H54 (cell line): ENCODE measurements at regions not wholly inside any gene's neighbourhood (a gene's known extent, or its start where the extent isn't known, plus 50 kb on each side); places are given as distances from the start of the nearest gene placed in this dataset.

ENCODE experiments used
- DNase-seq: peaks from one replicate; pipeline ENCODE4 v3.0.0; 2011; ENCODE audit warnings: low spot score, mixed read lengths; ENCODE audit not compliant: insufficient read length
- FAIRE-seq: peaks from 3 replicates; lab custom pipeline; 2011; peaks lifted over from hg19 to GRCh38; lab: Jason Lieb, UNC
- POLR2A ChIP-seq: IDR thresholded peaks from 2 replicates; pipeline ENCODE4 v1.6.1; 2011; ENCODE audit warnings: low read depth, mild to moderate bottlenecking, low read length

- no peak for TF ChIP-seq POLR2A
- FAIRE-seq = peak; percentile 43
- no peak for DNase-seq
Observed at GRCh38 chr13:73850104-73850873, 283.9 kb downstream of the KLF12 start.

DNA sequence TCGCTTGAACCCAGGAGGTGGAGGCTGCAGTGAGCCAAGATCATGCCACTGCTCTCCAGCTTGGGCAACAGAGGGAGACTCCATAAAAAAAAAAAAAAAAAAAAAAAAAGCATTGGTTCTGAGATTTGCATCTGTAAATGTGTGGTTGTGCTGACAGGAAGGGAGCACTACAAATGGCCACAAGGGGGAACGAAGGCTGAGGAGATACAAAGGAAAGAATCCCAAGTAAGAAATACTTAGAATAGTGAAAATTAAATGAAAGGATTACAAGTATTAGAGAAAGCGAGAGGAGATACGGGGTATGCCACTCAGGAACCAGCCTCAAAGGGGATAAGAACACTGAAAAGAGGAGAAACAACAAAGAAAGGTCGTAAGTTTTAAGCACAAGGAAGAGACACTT lies 284.9 kb downstream of the KLF12 start:
- FAIRE-seq (no peak), DNase-seq (no peak)
- no peak for TF ChIP-seq POLR2A

DNA sequence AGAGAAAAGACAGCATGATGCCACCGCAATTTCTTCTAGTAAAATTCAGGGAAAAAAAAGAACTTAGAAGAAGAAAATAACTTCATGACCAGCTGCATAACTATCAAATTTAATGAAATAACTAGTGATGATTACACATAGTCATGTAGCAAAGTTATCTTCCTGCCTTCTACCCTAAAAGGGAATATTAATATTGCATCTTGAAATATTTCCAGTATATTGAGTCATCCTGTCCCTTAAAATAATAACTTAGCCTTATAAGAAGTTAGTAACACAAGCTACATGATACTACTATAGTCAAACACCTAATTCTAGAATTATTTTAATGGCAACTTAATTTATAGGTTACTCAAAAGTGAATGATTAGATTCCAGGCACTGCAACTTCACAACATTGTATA lies 289.2 kb downstream of the KLF12 start:
- TF ChIP-seq POLR2A = no peak
- DNase-seq (no peak), FAIRE-seq (no peak)

GRCh38 chr13:73842626-73843025 lies 291.6 kb downstream of the KLF12 start:
- FAIRE-seq (no peak), DNase-seq (no peak)
- no peak for TF ChIP-seq POLR2A

DNA sequence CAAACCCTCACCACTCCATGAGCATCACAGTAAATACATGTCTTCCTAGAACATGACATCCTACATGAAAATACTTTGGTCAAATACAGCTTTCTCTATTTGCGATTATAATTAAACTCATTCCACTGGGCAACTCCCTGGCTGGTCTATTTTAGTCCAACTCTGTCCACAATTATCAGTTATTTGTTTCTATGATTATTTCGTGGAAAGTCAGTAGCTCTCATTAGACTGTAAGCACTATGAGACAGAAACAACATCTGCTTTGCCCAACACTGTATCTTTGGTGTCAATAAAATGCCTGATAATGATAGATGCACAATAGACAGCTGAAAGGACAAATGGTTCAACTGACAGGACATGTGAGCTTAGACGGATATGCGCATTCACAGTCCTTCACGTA lies 292.0 kb downstream of the KLF12 start:
- no peak for DNase-seq
- no peak for TF ChIP-seq POLR2A
- FAIRE-seq = no peak

- no peak for TF ChIP-seq POLR2A
- no peak for FAIRE-seq
Observed at GRCh38 chr13:73837147-73837546, 297.1 kb downstream of the KLF12 start.

DNA sequence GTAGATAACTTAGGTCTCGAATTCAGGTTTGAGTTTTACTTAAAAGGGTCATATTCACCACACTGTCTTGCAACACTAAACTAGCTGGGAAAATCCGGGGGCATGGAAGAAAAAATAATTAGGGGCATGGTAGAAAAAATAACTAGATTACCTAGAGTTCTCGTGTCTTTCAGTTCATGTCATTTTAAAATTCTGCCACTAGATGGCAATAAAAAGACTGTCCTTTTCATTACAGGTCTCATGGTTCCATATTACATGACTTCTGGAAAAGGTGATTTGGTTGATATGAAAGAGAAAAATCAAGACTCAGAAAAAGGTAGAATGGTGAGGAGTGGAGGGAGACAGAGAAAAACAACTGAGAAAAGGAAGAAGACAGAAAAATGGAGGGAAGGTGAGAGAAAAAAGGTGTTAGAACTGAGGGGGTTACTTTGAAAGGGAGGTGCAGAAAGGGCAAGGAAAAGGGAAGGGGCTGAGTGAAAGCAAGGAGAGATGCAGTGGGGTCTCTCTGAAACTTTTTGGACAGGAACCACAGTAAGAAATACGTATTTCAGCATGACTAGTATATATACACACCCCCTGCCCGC lies 299.0 kb downstream of the KLF12 start:
- peak; percentile 97 for FAIRE-seq
- DNase-seq = peak; percentile 20
- TF ChIP-seq POLR2A = no peak

More at GRCh38 chr13:73837147-73837546, 297.1 kb downstream of the KLF12 start:
- no peak for DNase-seq

DNA sequence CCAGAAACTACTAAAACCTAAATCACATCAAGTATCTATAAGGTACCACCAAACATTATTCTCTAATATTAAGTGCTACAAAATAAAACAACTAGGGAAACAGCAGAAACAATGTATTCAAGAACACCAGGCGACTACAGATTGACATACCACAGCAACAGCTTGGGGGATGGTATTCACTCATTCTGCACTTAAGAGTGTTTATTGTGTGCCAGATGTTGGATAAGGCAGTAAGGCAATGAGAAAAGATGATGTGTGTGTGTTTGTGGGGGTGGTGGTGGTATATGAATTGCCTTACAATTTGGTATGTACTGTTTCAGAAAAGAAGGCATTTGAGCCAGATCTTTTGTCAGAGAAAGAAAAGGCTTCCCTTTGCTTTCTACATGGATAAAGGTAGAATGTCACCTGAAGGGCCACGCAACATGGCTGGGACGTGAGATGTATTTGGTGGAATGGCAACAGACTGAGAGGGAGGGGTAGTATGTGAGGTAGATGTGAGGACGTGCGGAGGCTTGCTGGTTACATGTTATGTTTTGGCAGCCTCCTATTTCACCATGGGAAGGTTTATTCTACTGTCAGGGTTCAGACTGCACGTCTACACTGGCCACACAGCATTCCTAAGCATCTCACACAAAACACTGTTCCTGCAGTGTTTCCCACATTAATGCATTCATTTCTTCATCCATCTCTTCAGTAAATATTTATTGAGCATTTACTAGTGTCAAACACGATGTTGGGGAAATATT lies 300.7 kb downstream of the KLF12 start:
- no peak for TF ChIP-seq POLR2A
- DNase-seq = no peak
- no peak for FAIRE-seq

- FAIRE-seq (no peak), DNase-seq (no peak)
- TF ChIP-seq POLR2A = no peak
Observed at GRCh38 chr13:73832825-73833224, 301.4 kb downstream of the KLF12 start.

DNA sequence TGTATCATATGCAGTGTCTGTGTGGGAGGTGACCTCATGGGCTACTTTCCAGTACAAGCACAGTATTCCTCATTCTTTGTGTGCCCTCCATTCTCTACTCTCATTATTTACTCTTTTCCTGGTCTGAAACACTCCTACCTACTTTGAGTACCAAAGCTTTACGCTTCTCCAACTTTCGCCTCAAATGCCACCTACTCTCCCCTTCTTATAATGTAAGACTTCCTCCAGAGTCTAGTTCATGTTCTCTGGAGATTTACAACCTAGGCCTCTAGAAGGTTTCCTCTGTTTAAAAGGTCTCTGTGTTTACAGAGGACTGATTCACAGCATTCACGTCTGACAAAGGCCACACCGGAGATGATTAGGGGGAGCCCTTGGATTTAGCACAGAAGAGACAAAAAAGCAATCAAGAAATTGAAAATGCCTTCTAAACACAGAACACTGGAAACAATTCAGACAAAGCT lies 302.0 kb downstream of the KLF12 start:
- DNase-seq = no peak
- no peak for TF ChIP-seq POLR2A
- FAIRE-seq = peak; percentile 20

DNA sequence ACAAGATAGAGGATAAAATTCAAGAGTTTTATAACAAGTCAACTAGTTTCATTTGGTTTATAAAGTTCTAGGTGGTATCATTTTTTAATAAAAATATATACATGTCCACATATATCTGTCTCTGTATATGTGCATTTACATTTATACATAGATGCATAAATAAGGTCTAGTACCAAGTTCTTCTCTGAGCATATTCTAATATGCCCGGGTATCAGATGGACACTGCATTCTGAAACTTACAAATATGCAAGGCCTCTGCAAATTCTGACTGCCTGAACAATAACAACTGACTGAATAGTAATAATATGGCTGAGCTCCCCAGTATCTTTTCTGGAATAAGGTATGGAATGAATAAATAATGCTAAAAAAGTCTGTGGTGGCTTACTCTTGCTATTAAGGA lies 304.8 kb downstream of the KLF12 start:
- FAIRE-seq (no peak), DNase-seq (no peak)
- no peak for TF ChIP-seq POLR2A

- FAIRE-seq (no peak), DNase-seq (no peak)
- TF ChIP-seq POLR2A = no peak
Observed at GRCh38 chr13:73828811-73829210, 305.4 kb downstream of the KLF12 start.

DNA sequence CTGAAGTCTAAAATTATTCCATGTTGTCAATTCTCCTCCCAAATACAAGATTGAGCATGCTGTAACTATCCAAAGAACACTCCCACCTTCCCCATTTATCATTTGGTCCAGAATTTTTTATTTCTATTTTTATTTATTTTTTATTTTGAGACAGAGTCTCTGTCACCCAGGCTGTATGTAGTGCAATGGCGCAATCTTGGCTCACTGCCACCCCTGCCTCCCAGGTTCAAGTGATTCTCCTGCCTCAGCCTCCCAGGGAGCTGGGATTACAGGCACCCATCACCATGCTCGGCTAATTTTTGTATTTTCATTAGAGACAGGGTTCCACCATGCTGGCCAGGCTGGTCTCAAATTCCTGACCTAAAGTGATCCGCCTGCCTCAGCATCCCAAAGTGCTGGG lies 306.8 kb downstream of the KLF12 start:
- DNase-seq (no peak), FAIRE-seq (no peak)
- no peak for TF ChIP-seq POLR2A

DNA sequence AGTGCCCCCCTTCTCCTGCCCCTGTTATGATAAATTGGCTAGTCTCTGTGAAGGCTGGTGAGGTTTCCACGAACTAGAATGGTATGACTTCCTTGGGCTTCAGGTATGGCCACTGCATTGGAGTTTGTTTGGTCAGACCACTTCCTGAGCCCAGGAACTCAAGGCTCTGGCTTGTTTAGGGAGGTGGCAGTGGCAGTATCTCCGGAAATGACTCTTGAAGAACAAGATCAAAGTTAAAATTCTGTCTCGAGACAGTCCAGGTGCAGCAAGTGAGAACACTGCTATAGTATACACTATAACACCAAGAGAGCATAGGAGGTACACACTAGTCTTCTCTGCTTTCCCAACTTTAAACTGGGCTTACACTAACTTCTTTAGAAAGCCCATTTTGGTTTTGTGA lies 309.1 kb downstream of the KLF12 start:
- FAIRE-seq (no peak), DNase-seq (no peak)
- no peak for TF ChIP-seq POLR2A
